ENCODE measurements at regions not wholly inside any gene's neighbourhood (a gene's known extent, or its start where the extent isn't known, plus 50 kb on each side); places are given as distances from the start of the nearest gene placed in this dataset.
"Not testable (repeated sequence)": the region's sequence is repeated elsewhere in the genome, so short reads cannot be mapped to it uniquely, and the experiment has no call there.

GRCh38 chr4:155060873-155061272, 147.6 kb upstream of the NPY2R start:
- Histone ChIP-seq H3K36me3 (ENCODE audit: low read depth) (no peaks in the 10 kb centered on the region), H3K27ac (ENCODE audit: poor library complexity, severe bottlenecking) (no peak overlapping the region), H3K9me3 (ENCODE audit: severe bottlenecking) (peaks cover 2% of the 10 kb centered on the region), H3K4me3 (ENCODE audit: severe bottlenecking) (no peak overlapping the region), H3K4me1 (ENCODE audit: insufficient read depth, poor library complexity, severe bottlenecking) (no peaks in the 10 kb centered on the region), H3K27me3 (ENCODE audit: insufficient read depth, poor library complexity, severe bottlenecking) (no peaks in the 10 kb centered on the region)
- TF ChIP-seq CTCF (IDR thresholded peaks at IDR 0.05; ENCODE audit: poor library complexity, severe bottlenecking) = no peak
- ATAC-seq (ENCODE audit: low read depth) (no peak), DNase-seq (ENCODE audit: low spot score) (no peak)

- no peak for ATAC-seq (ENCODE audit: low read depth)
- no peaks in the 10 kb centered on the region for H3K27me3 ChIP-seq (ENCODE audit: insufficient read depth, poor library complexity, severe bottlenecking)
- no peaks in the 10 kb centered on the region for H3K36me3 ChIP-seq (ENCODE audit: low read depth)
- no peak overlapping the region for H3K27ac ChIP-seq (ENCODE audit: poor library complexity, severe bottlenecking)
- no peaks in the 10 kb centered on the region for H3K4me1 ChIP-seq (ENCODE audit: insufficient read depth, poor library complexity, severe bottlenecking)
- DNase-seq (ENCODE audit: low spot score) = no peak
- no peak overlapping the region for H3K4me3 ChIP-seq (ENCODE audit: severe bottlenecking)
- peaks cover 2% of the 10 kb centered on the region for H3K9me3 ChIP-seq (ENCODE audit: severe bottlenecking)
- TF ChIP-seq CTCF (IDR thresholded peaks at IDR 0.05; ENCODE audit: poor library complexity, severe bottlenecking) = no peak
Observed at GRCh38 chr4:155062948-155063347, 145.5 kb upstream of the NPY2R start.

GRCh38 chr4:155064934-155065333, 143.5 kb upstream of the NPY2R start:
- not testable (repeated sequence) for H3K9me3 ChIP-seq (ENCODE audit: severe bottlenecking); H3K36me3 ChIP-seq (ENCODE audit: low read depth); ATAC-seq (ENCODE audit: low read depth); DNase-seq (ENCODE audit: low spot score); H3K4me1 ChIP-seq (ENCODE audit: insufficient read depth, poor library complexity, severe bottlenecking); H3K4me3 ChIP-seq (ENCODE audit: severe bottlenecking); H3K27ac ChIP-seq (ENCODE audit: poor library complexity, severe bottlenecking); H3K27me3 ChIP-seq (ENCODE audit: insufficient read depth, poor library complexity, severe bottlenecking)

- Histone ChIP-seq H3K27me3 (ENCODE audit: insufficient read depth, poor library complexity, severe bottlenecking) (no peaks in the 10 kb centered on the region), H3K36me3 (ENCODE audit: low read depth) (no peaks in the 10 kb centered on the region), H3K4me1 (ENCODE audit: insufficient read depth, poor library complexity, severe bottlenecking) (no peaks in the 10 kb centered on the region), H3K9me3 (ENCODE audit: severe bottlenecking) (peaks cover 2% of the 10 kb centered on the region), H3K4me3 (ENCODE audit: severe bottlenecking) (no peak overlapping the region), H3K27ac (ENCODE audit: poor library complexity, severe bottlenecking) (no peak overlapping the region)
- DNase-seq (ENCODE audit: low spot score) (no peak), ATAC-seq (ENCODE audit: low read depth) (no peak)
- no peak for TF ChIP-seq CTCF (IDR thresholded peaks at IDR 0.05; ENCODE audit: poor library complexity, severe bottlenecking)
Observed at GRCh38 chr4:155066871-155067270, 141.6 kb upstream of the NPY2R start.

- Histone ChIP-seq H3K9me3 (ENCODE audit: severe bottlenecking) (no peaks in the 10 kb centered on the region), H3K27me3 (ENCODE audit: insufficient read depth, poor library complexity, severe bottlenecking) (no peaks in the 10 kb centered on the region), H3K4me1 (ENCODE audit: insufficient read depth, poor library complexity, severe bottlenecking) (no peaks in the 10 kb centered on the region), H3K36me3 (ENCODE audit: low read depth) (no peaks in the 10 kb centered on the region), H3K27ac (ENCODE audit: poor library complexity, severe bottlenecking) (no peak overlapping the region), H3K4me3 (ENCODE audit: severe bottlenecking) (no peak overlapping the region)
- TF ChIP-seq CTCF (IDR thresholded peaks at IDR 0.05; ENCODE audit: poor library complexity, severe bottlenecking) = no peak
- DNase-seq (ENCODE audit: low spot score) (no peak), ATAC-seq (ENCODE audit: low read depth) (no peak)
Observed at GRCh38 chr4:155071962-155072361, 136.5 kb upstream of the NPY2R start.
